ENCODE measurements at regions not wholly inside any gene's neighbourhood (a gene's known extent, or its start where the extent isn't known, plus 50 kb on each side); places are given as distances from the start of the nearest gene placed in this dataset.

- H3K36me3 ChIP-seq (ENCODE audit: insufficient read depth, low read length), result no peaks in the 10 kb centered on the region
- no peaks in the 10 kb centered on the region for H3K9me3 ChIP-seq (ENCODE audit: insufficient read depth, low read depth, low read length)
- no peak overlapping the region for H3K27ac ChIP-seq (ENCODE audit: low read depth, low read length)
- 95% methylated on average over 3 of the region's 3 CpGs for WGBS
- no peak overlapping the region for H3K9ac ChIP-seq (ENCODE audit: low read depth, low read length)
- H3K4me3 ChIP-seq (ENCODE audit: low read length), result no peak overlapping the region
- no peaks in the 10 kb centered on the region for H3K4me1 ChIP-seq (ENCODE audit: insufficient read depth, low read length)
- no peaks in the 10 kb centered on the region for H3K27me3 ChIP-seq (ENCODE audit: insufficient read depth, low read length)
These were observed 326.2 kb upstream of the SMIM21 start for GRCh38 chr18:75753753-75754152.

DNA sequence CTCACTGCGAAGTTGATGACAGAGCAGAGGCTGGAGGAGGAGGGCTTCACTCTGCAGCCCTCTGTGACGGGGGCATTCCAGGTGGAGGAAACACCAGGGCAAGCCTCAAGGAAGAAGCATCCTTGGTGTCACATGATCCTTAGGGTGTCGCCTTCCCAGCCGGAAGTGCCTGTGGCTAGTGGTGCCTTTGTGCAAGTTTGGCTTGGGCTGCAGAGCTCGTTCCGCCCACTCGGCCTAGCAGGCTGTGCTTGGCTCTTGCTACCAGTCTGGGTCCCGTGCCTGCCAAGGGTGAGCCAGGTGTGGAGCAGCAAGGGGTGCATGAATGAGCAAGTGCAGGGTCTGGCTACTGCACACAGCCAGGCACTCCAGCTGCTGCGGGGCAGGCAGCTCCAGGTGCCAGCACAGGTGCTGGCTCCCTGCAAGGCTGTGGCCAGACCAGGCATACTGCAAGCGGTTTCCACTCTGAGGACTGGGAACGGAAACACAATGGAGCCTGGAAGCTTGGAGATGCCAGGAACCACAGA lies 325.3 kb upstream of the SMIM21 start:
- Histone ChIP-seq H3K4me1 (ENCODE audit: insufficient read depth, low read length) (no peaks in the 10 kb centered on the region), H3K9ac (ENCODE audit: low read depth, low read length) (no peak overlapping the region), H3K36me3 (ENCODE audit: insufficient read depth, low read length) (no peaks in the 10 kb centered on the region), H3K9me3 (ENCODE audit: insufficient read depth, low read depth, low read length) (no peaks in the 10 kb centered on the region), H3K27me3 (ENCODE audit: insufficient read depth, low read length) (no peaks in the 10 kb centered on the region), H3K4me3 (ENCODE audit: low read length) (no peak overlapping the region), H3K27ac (ENCODE audit: low read depth, low read length) (no peak overlapping the region)
- WGBS, result 84% methylated on average over 11 of the region's 11 CpGs

GRCh38 chr18:75745147-75745546 lies 317.6 kb upstream of the SMIM21 start:
- Histone ChIP-seq H3K27me3 (ENCODE audit: insufficient read depth, low read length) (no peaks in the 10 kb centered on the region), H3K27ac (ENCODE audit: low read depth, low read length) (no peak overlapping the region), H3K4me3 (ENCODE audit: low read length) (no peak overlapping the region), H3K9me3 (ENCODE audit: insufficient read depth, low read depth, low read length) (no peaks in the 10 kb centered on the region), H3K36me3 (ENCODE audit: insufficient read depth, low read length) (no peaks in the 10 kb centered on the region), H3K4me1 (ENCODE audit: insufficient read depth, low read length) (no peaks in the 10 kb centered on the region), H3K9ac (ENCODE audit: low read depth, low read length) (no peak overlapping the region)
- 96% methylated on average over 7 of the region's 7 CpGs for WGBS

DNA sequence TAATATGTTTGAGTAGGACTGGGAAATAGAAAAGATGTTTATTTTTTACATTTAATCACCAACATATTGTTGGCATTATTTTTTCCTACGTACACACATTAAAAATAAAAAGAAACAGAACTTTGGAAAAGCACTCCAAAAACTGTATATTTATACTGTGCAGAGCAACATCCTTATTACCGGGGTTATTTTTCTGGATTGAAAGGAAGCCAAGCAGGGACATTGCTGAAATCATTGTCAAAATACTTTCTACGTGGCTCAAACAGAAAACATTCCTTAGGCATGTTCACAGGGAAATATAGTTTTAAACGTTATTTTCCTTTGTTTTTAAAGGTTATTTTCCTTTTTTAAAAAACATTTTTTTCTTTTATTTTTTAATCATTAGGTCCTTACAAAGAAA lies 315.0 kb upstream of the SMIM21 start:
- H3K27ac ChIP-seq (ENCODE audit: low read depth, low read length), result no peak overlapping the region
- no peak overlapping the region for H3K4me3 ChIP-seq (ENCODE audit: low read length)
- H3K4me1 ChIP-seq (ENCODE audit: insufficient read depth, low read length), result no peaks in the 10 kb centered on the region
- H3K9ac ChIP-seq (ENCODE audit: low read depth, low read length), result no peak overlapping the region
- WGBS, result 97% methylated on average over 3 of the region's 4 CpGs
- no peaks in the 10 kb centered on the region for H3K9me3 ChIP-seq (ENCODE audit: insufficient read depth, low read depth, low read length)
- no peaks in the 10 kb centered on the region for H3K27me3 ChIP-seq (ENCODE audit: insufficient read depth, low read length)
- H3K36me3 ChIP-seq (ENCODE audit: insufficient read depth, low read length), result no peaks in the 10 kb centered on the region

- Histone ChIP-seq H3K9me3 (ENCODE audit: insufficient read depth, low read depth, low read length) (no peaks in the 10 kb centered on the region), H3K36me3 (ENCODE audit: insufficient read depth, low read length) (no peaks in the 10 kb centered on the region), H3K4me1 (ENCODE audit: insufficient read depth, low read length) (no peaks in the 10 kb centered on the region), H3K4me3 (ENCODE audit: low read length) (no peak overlapping the region), H3K27me3 (ENCODE audit: insufficient read depth, low read length) (no peaks in the 10 kb centered on the region), H3K27ac (ENCODE audit: low read depth, low read length) (no peak overlapping the region), H3K9ac (ENCODE audit: low read depth, low read length) (no peak overlapping the region)
- WGBS, result 81% methylated on average over 7 of the region's 7 CpGs
These were observed 312.2 kb upstream of the SMIM21 start for GRCh38 chr18:75739682-75740081.

DNA sequence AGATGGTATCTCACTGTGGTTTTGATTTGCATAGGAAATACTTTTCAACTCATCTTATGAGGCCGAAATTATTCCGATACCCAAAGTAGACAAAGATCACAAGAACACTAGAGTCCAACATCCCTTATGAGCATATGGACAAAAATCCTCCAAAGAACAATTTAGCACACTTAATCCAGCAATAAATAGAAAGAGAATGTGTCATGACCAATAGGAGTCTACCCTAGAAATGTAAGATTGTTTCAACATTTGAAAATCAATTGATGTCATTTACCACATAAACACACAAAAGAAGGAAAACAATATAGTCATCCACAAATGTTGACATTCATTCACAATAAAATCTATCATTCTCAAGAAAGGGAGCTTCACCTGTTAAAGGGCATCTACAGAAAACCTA lies 307.8 kb upstream of the SMIM21 start:
- Histone ChIP-seq H3K9ac (ENCODE audit: low read depth, low read length) (no peak overlapping the region), H3K27ac (ENCODE audit: low read depth, low read length) (no peak overlapping the region), H3K36me3 (ENCODE audit: insufficient read depth, low read length) (no peaks in the 10 kb centered on the region), H3K9me3 (ENCODE audit: insufficient read depth, low read depth, low read length) (no peaks in the 10 kb centered on the region), H3K27me3 (ENCODE audit: insufficient read depth, low read length) (no peaks in the 10 kb centered on the region), H3K4me1 (ENCODE audit: insufficient read depth, low read length) (no peaks in the 10 kb centered on the region), H3K4me3 (ENCODE audit: low read length) (no peak overlapping the region)
- 97% methylated on average over 2 of the region's 2 CpGs for WGBS

- Histone ChIP-seq H3K36me3 (ENCODE audit: insufficient read depth, low read length) (no peaks in the 10 kb centered on the region), H3K9ac (ENCODE audit: low read depth, low read length) (no peak overlapping the region), H3K4me1 (ENCODE audit: insufficient read depth, low read length) (no peaks in the 10 kb centered on the region), H3K4me3 (ENCODE audit: low read length) (no peak overlapping the region), H3K9me3 (ENCODE audit: insufficient read depth, low read depth, low read length) (no peaks in the 10 kb centered on the region), H3K27me3 (ENCODE audit: insufficient read depth, low read length) (no peaks in the 10 kb centered on the region), H3K27ac (ENCODE audit: low read depth, low read length) (no peak overlapping the region)
- WGBS, result 75% methylated on average over 4 of the region's 5 CpGs
These were observed 302.7 kb upstream of the SMIM21 start for GRCh38 chr18:75730249-75730648.

- H3K27me3 ChIP-seq (ENCODE audit: insufficient read depth, low read length), result no peaks in the 10 kb centered on the region
- WGBS, result 96% methylated on average over 7 of the region's 7 CpGs
- H3K4me3 ChIP-seq (ENCODE audit: low read length), result no peak overlapping the region
- no peaks in the 10 kb centered on the region for H3K36me3 ChIP-seq (ENCODE audit: insufficient read depth, low read length)
- H3K4me1 ChIP-seq (ENCODE audit: insufficient read depth, low read length), result no peaks in the 10 kb centered on the region
- no peak overlapping the region for H3K27ac ChIP-seq (ENCODE audit: low read depth, low read length)
- H3K9me3 ChIP-seq (ENCODE audit: insufficient read depth, low read depth, low read length), result no peaks in the 10 kb centered on the region
- no peak overlapping the region for H3K9ac ChIP-seq (ENCODE audit: low read depth, low read length)
These were observed 301.1 kb upstream of the SMIM21 start for GRCh38 chr18:75728621-75729020.

- Histone ChIP-seq H3K36me3 (ENCODE audit: insufficient read depth, low read length) (no peaks in the 10 kb centered on the region), H3K9me3 (ENCODE audit: insufficient read depth, low read depth, low read length) (no peaks in the 10 kb centered on the region), H3K4me1 (ENCODE audit: insufficient read depth, low read length) (no peaks in the 10 kb centered on the region), H3K4me3 (ENCODE audit: low read length) (no peak overlapping the region), H3K9ac (ENCODE audit: low read depth, low read length) (no peak overlapping the region), H3K27me3 (ENCODE audit: insufficient read depth, low read length) (no peaks in the 10 kb centered on the region), H3K27ac (ENCODE audit: low read depth, low read length) (no peak overlapping the region)
- WGBS, result 68% methylated on average over 7 of the region's 7 CpGs
These were observed 300.0 kb upstream of the SMIM21 start for GRCh38 chr18:75727456-75727855.

DNA sequence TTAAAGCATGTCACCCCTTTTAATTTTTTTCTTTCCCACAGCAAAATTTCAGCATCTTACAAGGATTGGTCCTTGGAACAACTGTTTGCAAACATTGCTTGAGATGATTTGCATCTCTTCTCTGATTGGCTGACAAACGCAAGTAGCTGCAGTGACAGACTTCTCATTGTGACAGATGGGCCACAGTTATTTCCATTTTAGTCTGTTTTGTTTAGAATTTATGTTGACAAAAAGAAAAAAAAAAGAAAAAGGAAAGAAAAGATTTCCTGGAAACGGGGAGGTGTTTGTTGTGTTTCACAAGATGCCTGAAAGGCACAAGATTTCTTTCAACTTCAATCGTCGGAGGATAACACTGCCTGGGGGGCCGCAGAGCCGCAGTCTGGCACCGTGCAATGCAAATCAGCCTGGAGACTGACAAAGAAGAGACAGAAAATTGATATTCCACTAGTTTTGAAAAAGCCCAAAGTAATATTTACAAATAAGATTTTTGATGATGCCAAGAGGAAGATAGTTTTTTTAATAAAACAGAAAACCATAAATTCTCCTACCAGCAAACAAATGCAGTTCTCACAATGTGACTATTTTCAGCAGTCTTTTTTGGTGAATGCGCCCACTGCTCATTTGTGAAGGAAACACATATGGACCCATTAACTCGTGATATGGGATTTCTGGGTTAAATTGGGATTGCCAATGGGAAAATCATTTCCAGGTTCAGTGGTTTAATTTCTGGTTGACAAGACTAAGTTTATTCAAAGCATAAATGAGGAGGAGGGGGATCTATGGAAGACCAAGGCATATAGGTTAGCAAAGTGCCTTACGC lies 296.2 kb upstream of the SMIM21 start:
- Histone ChIP-seq H3K27ac (ENCODE audit: low read depth, low read length) (no peak overlapping the region), H3K36me3 (ENCODE audit: insufficient read depth, low read length) (no peaks in the 10 kb centered on the region), H3K9ac (ENCODE audit: low read depth, low read length) (no peak overlapping the region), H3K4me1 (ENCODE audit: insufficient read depth, low read length) (no peaks in the 10 kb centered on the region), H3K9me3 (ENCODE audit: insufficient read depth, low read depth, low read length) (no peaks in the 10 kb centered on the region), H3K4me3 (ENCODE audit: low read length) (no peak overlapping the region), H3K27me3 (ENCODE audit: insufficient read depth, low read length) (no peaks in the 10 kb centered on the region)
- 95% methylated on average over 9 of the region's 10 CpGs for WGBS

DNA sequence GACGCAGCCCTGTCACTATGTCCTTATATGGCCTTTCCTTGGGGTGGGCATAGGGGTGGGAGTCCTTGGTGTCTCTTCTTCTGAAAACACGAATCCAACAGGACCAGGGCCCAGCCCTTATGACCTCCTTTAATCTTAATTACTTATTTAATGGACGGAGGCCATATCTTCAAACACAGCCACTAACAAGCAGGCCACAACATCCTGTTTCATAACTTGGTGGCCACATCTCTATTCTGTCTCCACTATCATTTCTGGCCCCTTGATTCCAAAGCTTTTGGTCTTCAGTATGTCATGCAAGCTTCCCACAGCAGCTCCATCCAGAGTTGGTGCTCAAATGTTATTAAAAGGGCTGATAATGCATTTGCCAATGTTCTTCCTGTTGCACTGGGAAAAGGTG lies 287.3 kb upstream of the SMIM21 start:
- WGBS, result 96% methylated on average over 3 of the region's 3 CpGs
- no peaks in the 10 kb centered on the region for H3K27me3 ChIP-seq (ENCODE audit: insufficient read depth, low read length)
- no peak overlapping the region for H3K4me3 ChIP-seq (ENCODE audit: low read length)
- no peaks in the 10 kb centered on the region for H3K36me3 ChIP-seq (ENCODE audit: insufficient read depth, low read length)
- H3K27ac ChIP-seq (ENCODE audit: low read depth, low read length), result no peak overlapping the region
- no peaks in the 10 kb centered on the region for H3K4me1 ChIP-seq (ENCODE audit: insufficient read depth, low read length)
- peaks cover 9% of the 10 kb centered on the region for H3K9me3 ChIP-seq (ENCODE audit: insufficient read depth, low read depth, low read length)
- no peak overlapping the region for H3K9ac ChIP-seq (ENCODE audit: low read depth, low read length)
